ENCODE measurements at regions not wholly inside any gene's neighbourhood (a gene's known extent, or its start where the extent isn't known, plus 50 kb on each side); places are given as distances from the start of the nearest gene placed in this dataset.

DNA sequence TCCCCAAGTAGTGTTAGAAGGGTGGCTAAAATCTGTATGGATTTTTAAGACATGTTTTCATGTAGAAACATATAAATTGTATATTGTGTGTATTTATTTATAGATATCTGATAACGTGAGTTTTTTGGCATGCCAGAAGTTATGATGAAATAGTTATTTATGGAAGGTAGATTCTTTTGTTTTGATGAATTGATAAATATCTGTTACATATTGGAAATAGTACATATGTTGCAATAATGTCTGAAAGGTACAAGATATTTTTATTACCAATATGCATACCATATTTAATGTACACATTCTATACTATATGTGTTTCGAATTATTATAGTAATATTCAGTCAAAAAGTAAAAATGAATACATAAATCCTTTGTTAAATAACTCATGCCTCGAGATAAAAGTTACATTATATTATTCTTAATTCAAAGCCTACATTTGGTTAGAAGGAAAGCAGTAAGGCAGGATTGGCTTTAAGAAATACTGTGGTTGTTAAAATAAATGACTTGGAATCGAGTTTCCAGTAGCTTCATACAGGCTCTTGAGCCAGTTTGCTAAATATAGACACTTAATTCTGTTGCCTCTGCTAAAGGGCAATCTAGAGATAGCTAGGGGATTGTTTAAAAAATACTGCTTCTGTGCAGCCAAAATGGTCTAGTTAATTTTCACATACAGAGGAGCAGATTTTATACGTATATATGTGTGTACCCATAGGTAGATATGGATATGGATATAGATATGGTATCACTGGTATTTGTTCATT is 1175.1 kb upstream of the B3GALT2 start:
- Histone ChIP-seq H3K4me3 (no peak overlapping the region), H3K9ac (ENCODE audit: control insufficient read depth, insufficient read depth, low read length) (no peak overlapping the region), H3K9me3 (replicated peaks; ENCODE audit: control insufficient read depth, insufficient read depth, low read length) (no peaks in the 10 kb centered on the region), H3K79me2 (ENCODE audit: control insufficient read depth, insufficient read depth, low read length) (no peaks in the 10 kb centered on the region), H2AFZ (ENCODE audit: control insufficient read depth, low read depth, low read length) (no peak overlapping the region), H3K27me3 (replicated peaks in 1 of 2; ENCODE audit: control insufficient read depth in 2 of 2, insufficient read depth in 2 of 2, low read length in 1 of 2) (no peaks in the 10 kb centered on the region), H3K27ac (ENCODE audit: control insufficient read depth, insufficient read depth) (no peak overlapping the region), H3K4me2 (ENCODE audit: control insufficient read depth, insufficient read depth) (no peak overlapping the region), H3K4me1 (ENCODE audit: control insufficient read depth, insufficient read depth, low read length) (no peaks in the 10 kb centered on the region), H4K20me1 (ENCODE audit: control insufficient read depth, insufficient read depth) (no peaks in the 10 kb centered on the region), H3K36me3 (ENCODE audit: control insufficient read depth in 2 of 2, insufficient read depth in 2 of 2, low read length in 1 of 2) (no peaks in the 10 kb centered on the region)
- FAIRE-seq, result no peak
- 0% methylated on average over 5 of the region's 5 CpGs for WGBS (ENCODE audit: insufficient coverage, insufficient replicate concordance, low lambda C conversion rate, missing lambda C conversion rate)
- POLR2A ChIA-PET, result no interaction called here
- SMC1A ChIA-PET (ENCODE audit: uncharacterized antibody, unreplicated experiment), result no interaction called here
- in situ Hi-C loops (cut with MboI), result no loop called here
- no TSS peak for BruUV-seq (replicated peaks)
- DNase-seq (ENCODE audit: low read depth, low spot score), result no peak
- CTCF ChIA-PET, result no interaction called here
- RAD21 ChIA-PET (ENCODE audit: unreplicated experiment), result no interaction called here
- ATAC-seq, result no peak
- no peak for TF ChIP-seq FOXM1 (IDR thresholded peaks at IDR 0.05; ENCODE audit: low read depth, low read length)
- TF ChIP-seq NFIC (IDR thresholded peaks at IDR 0.05; ENCODE audit: low read depth, low read length), result no peak
- no peak for TF ChIP-seq TARDBP (IDR thresholded peaks at IDR 0.05; ENCODE audit: borderline replicate concordance)
- TF ChIP-seq, protein P1, sequence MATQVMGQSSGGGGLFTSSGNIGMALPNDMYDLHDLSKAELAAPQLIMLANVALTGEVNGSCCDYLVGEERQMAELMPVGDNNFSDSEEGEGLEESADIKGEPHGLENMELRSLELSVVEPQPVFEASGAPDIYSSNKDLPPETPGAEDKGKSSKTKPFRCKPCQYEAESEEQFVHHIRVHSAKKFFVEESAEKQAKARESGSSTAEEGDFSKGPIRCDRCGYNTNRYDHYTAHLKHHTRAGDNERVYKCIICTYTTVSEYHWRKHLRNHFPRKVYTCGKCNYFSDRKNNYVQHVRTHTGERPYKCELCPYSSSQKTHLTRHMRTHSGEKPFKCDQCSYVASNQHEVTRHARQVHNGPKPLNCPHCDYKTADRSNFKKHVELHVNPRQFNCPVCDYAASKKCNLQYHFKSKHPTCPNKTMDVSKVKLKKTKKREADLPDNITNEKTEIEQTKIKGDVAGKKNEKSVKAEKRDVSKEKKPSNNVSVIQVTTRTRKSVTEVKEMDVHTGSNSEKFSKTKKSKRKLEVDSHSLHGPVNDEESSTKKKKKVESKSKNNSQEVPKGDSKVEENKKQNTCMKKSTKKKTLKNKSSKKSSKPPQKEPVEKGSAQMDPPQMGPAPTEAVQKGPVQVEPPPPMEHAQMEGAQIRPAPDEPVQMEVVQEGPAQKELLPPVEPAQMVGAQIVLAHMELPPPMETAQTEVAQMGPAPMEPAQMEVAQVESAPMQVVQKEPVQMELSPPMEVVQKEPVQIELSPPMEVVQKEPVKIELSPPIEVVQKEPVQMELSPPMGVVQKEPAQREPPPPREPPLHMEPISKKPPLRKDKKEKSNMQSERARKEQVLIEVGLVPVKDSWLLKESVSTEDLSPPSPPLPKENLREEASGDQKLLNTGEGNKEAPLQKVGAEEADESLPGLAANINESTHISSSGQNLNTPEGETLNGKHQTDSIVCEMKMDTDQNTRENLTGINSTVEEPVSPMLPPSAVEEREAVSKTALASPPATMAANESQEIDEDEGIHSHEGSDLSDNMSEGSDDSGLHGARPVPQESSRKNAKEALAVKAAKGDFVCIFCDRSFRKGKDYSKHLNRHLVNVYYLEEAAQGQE (IDR thresholded peaks at IDR 0.05; ENCODE audit: low read depth, low read length), result no peak
- TF ChIP-seq BHLHE40 (IDR thresholded peaks at IDR 0.05; ENCODE audit: borderline replicate concordance in 1 of 2, low read depth in 2 of 2, low read length in 1 of 2), result no peak
- TF ChIP-seq ZNF217 (IDR thresholded peaks at IDR 0.05), result no peak
- no peak for TF ChIP-seq HDGF (IDR thresholded peaks at IDR 0.05)
- TF ChIP-seq SP1 (IDR thresholded peaks at IDR 0.05; ENCODE audit: low read depth, low read length), result no peak
- TF ChIP-seq SMC3 (IDR thresholded peaks at IDR 0.05; ENCODE audit: borderline replicate concordance, low read length), result no peak
- TF ChIP-seq TCF7 (IDR thresholded peaks at IDR 0.05; ENCODE audit: borderline replicate concordance), result no peak
- no peak for TF ChIP-seq RCOR1 (conservative IDR thresholded peaks at IDR 0.05; ENCODE audit: low read depth, low read length)
- no peak for TF ChIP-seq ZNF207 (IDR thresholded peaks at IDR 0.05; ENCODE audit: borderline replicate concordance)
- TF ChIP-seq, protein P2, sequence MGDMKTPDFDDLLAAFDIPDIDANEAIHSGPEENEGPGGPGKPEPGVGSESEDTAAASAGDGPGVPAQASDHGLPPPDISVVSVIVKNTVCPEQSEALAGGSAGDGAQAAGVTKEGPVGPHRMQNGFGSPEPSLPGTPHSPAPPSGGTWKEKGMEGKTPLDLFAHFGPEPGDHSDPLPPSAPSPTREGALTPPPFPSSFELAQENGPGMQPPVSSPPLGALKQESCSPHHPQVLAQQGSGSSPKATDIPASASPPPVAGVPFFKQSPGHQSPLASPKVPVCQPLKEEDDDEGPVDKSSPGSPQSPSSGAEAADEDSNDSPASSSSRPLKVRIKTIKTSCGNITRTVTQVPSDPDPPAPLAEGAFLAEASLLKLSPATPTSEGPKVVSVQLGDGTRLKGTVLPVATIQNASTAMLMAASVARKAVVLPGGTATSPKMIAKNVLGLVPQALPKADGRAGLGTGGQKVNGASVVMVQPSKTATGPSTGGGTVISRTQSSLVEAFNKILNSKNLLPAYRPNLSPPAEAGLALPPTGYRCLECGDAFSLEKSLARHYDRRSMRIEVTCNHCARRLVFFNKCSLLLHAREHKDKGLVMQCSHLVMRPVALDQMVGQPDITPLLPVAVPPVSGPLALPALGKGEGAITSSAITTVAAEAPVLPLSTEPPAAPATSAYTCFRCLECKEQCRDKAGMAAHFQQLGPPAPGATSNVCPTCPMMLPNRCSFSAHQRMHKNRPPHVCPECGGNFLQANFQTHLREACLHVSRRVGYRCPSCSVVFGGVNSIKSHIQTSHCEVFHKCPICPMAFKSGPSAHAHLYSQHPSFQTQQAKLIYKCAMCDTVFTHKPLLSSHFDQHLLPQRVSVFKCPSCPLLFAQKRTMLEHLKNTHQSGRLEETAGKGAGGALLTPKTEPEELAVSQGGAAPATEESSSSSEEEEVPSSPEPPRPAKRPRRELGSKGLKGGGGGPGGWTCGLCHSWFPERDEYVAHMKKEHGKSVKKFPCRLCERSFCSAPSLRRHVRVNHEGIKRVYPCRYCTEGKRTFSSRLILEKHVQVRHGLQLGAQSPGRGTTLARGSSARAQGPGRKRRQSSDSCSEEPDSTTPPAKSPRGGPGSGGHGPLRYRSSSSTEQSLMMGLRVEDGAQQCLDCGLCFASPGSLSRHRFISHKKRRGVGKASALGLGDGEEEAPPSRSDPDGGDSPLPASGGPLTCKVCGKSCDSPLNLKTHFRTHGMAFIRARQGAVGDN (IDR thresholded peaks at IDR 0.05), result no peak
- no peak for TF ChIP-seq WRNIP1 (IDR thresholded peaks at IDR 0.05; ENCODE audit: borderline replicate concordance, low read depth, low read length)
- TF ChIP-seq FOS (IDR thresholded peaks at IDR 0.05; ENCODE audit: borderline replicate concordance, extremely low read depth, insufficient read length), result no peak
- intact Hi-C loops (cut with micrococcal nuclease; ENCODE audit: unreplicated experiment), result no loop called here
